Liver (tissue), 2 donors: ENCODE measurements at regions not wholly inside any gene's neighbourhood (a gene's known extent, or its start where the extent isn't known, plus 50 kb on each side); places are given as distances from the start of the nearest gene placed in this dataset.

ENCODE experiments used
- ATF3 ChIP-seq: IDR thresholded peaks from 2 replicates; pipeline ENCODE4 v1.6.1; 2016; ENCODE audit warnings: antibody characterized with exemption
- YY1 ChIP-seq: IDR thresholded peaks from 2 replicates; pipeline ENCODE4 v1.6.1; 2016; ENCODE audit warnings: antibody characterized with exemption, mild to moderate bottlenecking
- donor health status: healthy.

- TF ChIP-seq YY1, result no peak
- no peak for TF ChIP-seq ATF3
Measured at GRCh38 chr6:86500035-86500434, 437.3 kb upstream of the HTR1E start.
